Gastrocnemius medialis (tissue), 4 donors: ENCODE measurements at regions not wholly inside any gene's neighbourhood (a gene's known extent, or its start where the extent isn't known, plus 50 kb on each side); places are given as distances from the start of the nearest gene placed in this dataset.

Source experiments
- POLR2A ChIP-seq, 2 donors: fragments of 450-650 bp; IDR thresholded peaks; one replicate each; pipeline ENCODE4 v1.6.1; 2017; ENCODE audit warnings: antibody characterized with exemption in 2 of 2, mild to moderate bottlenecking in 2 of 2, moderate library complexity in 2 of 2
- TF ChIP-seq, protein P1 (sequence below), 5 experiments: fragments of 450-650 bp in 3 of 5; fragments of 200-600 bp in 2 of 5; sonication (generic) in 2 of 5; IDR thresholded peaks in 4 of 5; conservative IDR thresholded peaks in 1 of 5; 1 replicate in 4 of 5; 2 replicates in 1 of 5; pipeline ENCODE4 v1.5.1; 2016 to 2019; ENCODE audit warnings: antibody characterized with exemption in 5 of 5, mild to moderate bottlenecking in 3 of 5, moderate library complexity in 3 of 5

DNA sequence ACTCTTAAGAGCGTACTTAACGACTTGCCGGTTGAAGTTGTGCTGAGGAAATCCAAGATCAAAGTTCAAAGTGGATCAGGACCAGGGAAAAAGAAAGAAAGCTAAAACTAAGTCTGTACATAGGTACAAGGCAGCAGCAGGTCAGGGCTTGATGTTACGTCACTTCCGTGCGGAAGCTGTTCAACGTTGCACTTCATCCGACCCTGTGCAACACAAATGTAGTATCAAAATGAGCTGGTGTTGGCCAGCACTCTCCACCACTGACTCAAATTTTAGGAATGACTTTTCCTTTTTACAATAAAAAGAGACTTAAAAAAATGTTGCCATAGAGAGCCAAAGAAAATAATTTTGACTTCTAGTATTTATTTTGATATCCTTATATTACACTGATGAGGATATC is 1315.4 kb downstream of the EFNB2 start:
- TF ChIP-seq, protein P1, sequence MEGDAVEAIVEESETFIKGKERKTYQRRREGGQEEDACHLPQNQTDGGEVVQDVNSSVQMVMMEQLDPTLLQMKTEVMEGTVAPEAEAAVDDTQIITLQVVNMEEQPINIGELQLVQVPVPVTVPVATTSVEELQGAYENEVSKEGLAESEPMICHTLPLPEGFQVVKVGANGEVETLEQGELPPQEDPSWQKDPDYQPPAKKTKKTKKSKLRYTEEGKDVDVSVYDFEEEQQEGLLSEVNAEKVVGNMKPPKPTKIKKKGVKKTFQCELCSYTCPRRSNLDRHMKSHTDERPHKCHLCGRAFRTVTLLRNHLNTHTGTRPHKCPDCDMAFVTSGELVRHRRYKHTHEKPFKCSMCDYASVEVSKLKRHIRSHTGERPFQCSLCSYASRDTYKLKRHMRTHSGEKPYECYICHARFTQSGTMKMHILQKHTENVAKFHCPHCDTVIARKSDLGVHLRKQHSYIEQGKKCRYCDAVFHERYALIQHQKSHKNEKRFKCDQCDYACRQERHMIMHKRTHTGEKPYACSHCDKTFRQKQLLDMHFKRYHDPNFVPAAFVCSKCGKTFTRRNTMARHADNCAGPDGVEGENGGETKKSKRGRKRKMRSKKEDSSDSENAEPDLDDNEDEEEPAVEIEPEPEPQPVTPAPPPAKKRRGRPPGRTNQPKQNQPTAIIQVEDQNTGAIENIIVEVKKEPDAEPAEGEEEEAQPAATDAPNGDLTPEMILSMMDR (IDR thresholded peaks at IDR 0.05 in 4 of 5, conservative IDR thresholded peaks at IDR 0.05 in 1 of 5) = no peak
- TF ChIP-seq POLR2A (IDR thresholded peaks at IDR 0.05) = no peak
